GM23338 (cell line): ENCODE measurements at regions not wholly inside any gene's neighbourhood (a gene's known extent, or its start where the extent isn't known, plus 50 kb on each side); places are given as distances from the start of the nearest gene placed in this dataset.

Experiments
- ATAC-seq: fragments of 200-7000 bp; cut with Tn5 transposase; 3 replicates; pipeline ENCODE4 v1.9.1; 2020
- DNase-seq: peaks from one replicate; pipeline ENCODE4 v3.0.0-alpha.2; 2015; ENCODE audit warnings: low spot score
- H2AFZ ChIP-seq: fragments of 200-600 bp; sonication (generic); 2 replicates; pipeline ENCODE4 v1.8.0; 2016; ENCODE audit warnings: antibody characterized with exemption, mild to moderate bottlenecking, moderate library complexity
- H3F3A ChIP-seq: fragments of 200-600 bp; sonication (generic); replicated peaks from 2 replicates; pipeline ENCODE4 v1.8.0; 2017; ENCODE audit warnings: antibody characterized with exemption, mixed run types, low read depth
- H3K27ac ChIP-seq: fragments of 200-600 bp; sonication (generic); 2 replicates; pipeline ENCODE4 v1.6.1; 2016; ENCODE audit warnings: low read depth
- H3K27me3 ChIP-seq: fragments of 200-600 bp; sonication (generic); 2 replicates; pipeline ENCODE4 v1.8.0; 2016; ENCODE audit warnings: mild to moderate bottlenecking, mixed run types, moderate library complexity; ENCODE audit not compliant: insufficient read depth
- H3K36me3 ChIP-seq: fragments of 200-600 bp; sonication (generic); 2 replicates; pipeline ENCODE4 v1.8.0; 2016; ENCODE audit warnings: mild to moderate bottlenecking; ENCODE audit not compliant: insufficient read depth
- H3K4me1 ChIP-seq: fragments of 200-600 bp; sonication (generic); 2 replicates; pipeline ENCODE4 v1.8.0; 2016; ENCODE audit warnings: mild to moderate bottlenecking, moderate library complexity; ENCODE audit not compliant: insufficient read depth
- H3K4me2 ChIP-seq: fragments of 200-600 bp; sonication (generic); 2 replicates; pipeline ENCODE4 v1.7.1; 2017; ENCODE audit warnings: mixed run types
- H3K4me3 ChIP-seq: fragments of 200-600 bp; sonication (generic); 2 replicates; pipeline ENCODE4 v1.6.1; 2016; ENCODE audit warnings: mixed run types
- H3K79me2 ChIP-seq: fragments of 200-600 bp; sonication (generic); replicated peaks from 2 replicates; pipeline ENCODE4 v1.8.0; 2017; ENCODE audit warnings: mild to moderate bottlenecking; ENCODE audit not compliant: insufficient read depth
- H3K9me2 ChIP-seq: fragments of 200-600 bp; sonication (generic); 2 replicates; pipeline ENCODE4 v1.8.0; 2017; ENCODE audit not compliant: insufficient read depth
- H4K20me1 ChIP-seq: fragments of 200-600 bp; sonication (generic); replicated peaks from 2 replicates; pipeline ENCODE4 v1.8.0; 2017; ENCODE audit warnings: mild to moderate bottlenecking; ENCODE audit not compliant: insufficient read depth
- H3K27ac Mint-ChIP-seq: 2 replicates; pipeline ENCODE4 v1.8.0; 2020; ENCODE audit warnings: inconsistent platforms, mild to moderate bottlenecking, moderate library complexity, mixed read lengths
- H3K27me3 Mint-ChIP-seq: 3 replicates; pipeline ENCODE4 v1.8.0; 2022; ENCODE audit warnings: low read depth, mild to moderate bottlenecking, moderate library complexity, mixed read lengths, inconsistent platforms; ENCODE audit not compliant: insufficient read depth, poor library complexity
- H3K36me3 Mint-ChIP-seq: 3 replicates; pipeline ENCODE4 v1.8.0; 2021; ENCODE audit warnings: low read depth, mild to moderate bottlenecking, inconsistent platforms, moderate library complexity, mixed read lengths
- H3K4me1 Mint-ChIP-seq: 3 replicates; pipeline ENCODE4 v1.8.0; 2020; ENCODE audit warnings: mild to moderate bottlenecking, inconsistent platforms, mixed read lengths
- H3K4me3 Mint-ChIP-seq: 3 replicates; pipeline ENCODE4 v1.8.0; 2021; ENCODE audit warnings: moderate library complexity, mild to moderate bottlenecking, inconsistent platforms, mixed read lengths
- H3K9me3 Mint-ChIP-seq: 3 replicates; pipeline ENCODE4 v1.8.0; 2020; ENCODE audit warnings: moderate library complexity, mild to moderate bottlenecking, inconsistent platforms, mixed read lengths
- JUNB ChIP-seq: IDR thresholded peaks from one replicate; pipeline ENCODE4 v1.6.1; 2016; ENCODE audit warnings: antibody characterized with exemption; ENCODE audit not compliant: unreplicated experiment
- POLR2AphosphoS5 ChIP-seq: IDR thresholded peaks from 2 replicates; pipeline ENCODE4 v1.6.1; 2016; ENCODE audit warnings: antibody characterized with exemption, low read depth
- REST ChIP-seq: IDR thresholded peaks from one replicate; pipeline ENCODE4 v1.6.1; 2018; ENCODE audit warnings: antibody characterized with exemption; ENCODE audit not compliant: unreplicated experiment
- TF ChIP-seq, protein P1 (sequence below): fragments of 250-450 bp; sonication (Bioruptor Pico); IDR thresholded peaks from 2 replicates; pipeline ENCODE4 v1.5.0; 2020; ENCODE audit warnings: mild to moderate bottlenecking, moderate library complexity

DNA sequence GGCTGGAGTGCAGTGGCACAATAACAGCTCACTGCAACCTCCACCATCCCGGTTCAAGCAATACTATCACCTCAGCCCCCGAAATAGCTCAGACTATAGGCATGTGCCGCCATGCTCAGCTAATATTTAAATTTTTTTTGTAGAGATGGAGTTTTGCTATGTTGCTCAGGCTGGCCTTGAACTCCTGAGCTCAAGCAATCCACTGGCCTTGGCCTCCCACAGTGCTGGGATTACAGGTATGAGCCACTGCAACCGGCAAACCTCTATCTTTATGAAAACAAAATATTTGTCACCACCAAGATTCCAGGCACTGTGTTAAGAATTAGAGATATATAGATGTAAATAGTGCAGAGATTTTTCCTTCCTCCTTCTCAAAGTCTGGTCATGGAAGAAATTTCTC is 232.5 kb downstream of the ANKRD50 start (continued):
- TF ChIP-seq, protein P1, sequence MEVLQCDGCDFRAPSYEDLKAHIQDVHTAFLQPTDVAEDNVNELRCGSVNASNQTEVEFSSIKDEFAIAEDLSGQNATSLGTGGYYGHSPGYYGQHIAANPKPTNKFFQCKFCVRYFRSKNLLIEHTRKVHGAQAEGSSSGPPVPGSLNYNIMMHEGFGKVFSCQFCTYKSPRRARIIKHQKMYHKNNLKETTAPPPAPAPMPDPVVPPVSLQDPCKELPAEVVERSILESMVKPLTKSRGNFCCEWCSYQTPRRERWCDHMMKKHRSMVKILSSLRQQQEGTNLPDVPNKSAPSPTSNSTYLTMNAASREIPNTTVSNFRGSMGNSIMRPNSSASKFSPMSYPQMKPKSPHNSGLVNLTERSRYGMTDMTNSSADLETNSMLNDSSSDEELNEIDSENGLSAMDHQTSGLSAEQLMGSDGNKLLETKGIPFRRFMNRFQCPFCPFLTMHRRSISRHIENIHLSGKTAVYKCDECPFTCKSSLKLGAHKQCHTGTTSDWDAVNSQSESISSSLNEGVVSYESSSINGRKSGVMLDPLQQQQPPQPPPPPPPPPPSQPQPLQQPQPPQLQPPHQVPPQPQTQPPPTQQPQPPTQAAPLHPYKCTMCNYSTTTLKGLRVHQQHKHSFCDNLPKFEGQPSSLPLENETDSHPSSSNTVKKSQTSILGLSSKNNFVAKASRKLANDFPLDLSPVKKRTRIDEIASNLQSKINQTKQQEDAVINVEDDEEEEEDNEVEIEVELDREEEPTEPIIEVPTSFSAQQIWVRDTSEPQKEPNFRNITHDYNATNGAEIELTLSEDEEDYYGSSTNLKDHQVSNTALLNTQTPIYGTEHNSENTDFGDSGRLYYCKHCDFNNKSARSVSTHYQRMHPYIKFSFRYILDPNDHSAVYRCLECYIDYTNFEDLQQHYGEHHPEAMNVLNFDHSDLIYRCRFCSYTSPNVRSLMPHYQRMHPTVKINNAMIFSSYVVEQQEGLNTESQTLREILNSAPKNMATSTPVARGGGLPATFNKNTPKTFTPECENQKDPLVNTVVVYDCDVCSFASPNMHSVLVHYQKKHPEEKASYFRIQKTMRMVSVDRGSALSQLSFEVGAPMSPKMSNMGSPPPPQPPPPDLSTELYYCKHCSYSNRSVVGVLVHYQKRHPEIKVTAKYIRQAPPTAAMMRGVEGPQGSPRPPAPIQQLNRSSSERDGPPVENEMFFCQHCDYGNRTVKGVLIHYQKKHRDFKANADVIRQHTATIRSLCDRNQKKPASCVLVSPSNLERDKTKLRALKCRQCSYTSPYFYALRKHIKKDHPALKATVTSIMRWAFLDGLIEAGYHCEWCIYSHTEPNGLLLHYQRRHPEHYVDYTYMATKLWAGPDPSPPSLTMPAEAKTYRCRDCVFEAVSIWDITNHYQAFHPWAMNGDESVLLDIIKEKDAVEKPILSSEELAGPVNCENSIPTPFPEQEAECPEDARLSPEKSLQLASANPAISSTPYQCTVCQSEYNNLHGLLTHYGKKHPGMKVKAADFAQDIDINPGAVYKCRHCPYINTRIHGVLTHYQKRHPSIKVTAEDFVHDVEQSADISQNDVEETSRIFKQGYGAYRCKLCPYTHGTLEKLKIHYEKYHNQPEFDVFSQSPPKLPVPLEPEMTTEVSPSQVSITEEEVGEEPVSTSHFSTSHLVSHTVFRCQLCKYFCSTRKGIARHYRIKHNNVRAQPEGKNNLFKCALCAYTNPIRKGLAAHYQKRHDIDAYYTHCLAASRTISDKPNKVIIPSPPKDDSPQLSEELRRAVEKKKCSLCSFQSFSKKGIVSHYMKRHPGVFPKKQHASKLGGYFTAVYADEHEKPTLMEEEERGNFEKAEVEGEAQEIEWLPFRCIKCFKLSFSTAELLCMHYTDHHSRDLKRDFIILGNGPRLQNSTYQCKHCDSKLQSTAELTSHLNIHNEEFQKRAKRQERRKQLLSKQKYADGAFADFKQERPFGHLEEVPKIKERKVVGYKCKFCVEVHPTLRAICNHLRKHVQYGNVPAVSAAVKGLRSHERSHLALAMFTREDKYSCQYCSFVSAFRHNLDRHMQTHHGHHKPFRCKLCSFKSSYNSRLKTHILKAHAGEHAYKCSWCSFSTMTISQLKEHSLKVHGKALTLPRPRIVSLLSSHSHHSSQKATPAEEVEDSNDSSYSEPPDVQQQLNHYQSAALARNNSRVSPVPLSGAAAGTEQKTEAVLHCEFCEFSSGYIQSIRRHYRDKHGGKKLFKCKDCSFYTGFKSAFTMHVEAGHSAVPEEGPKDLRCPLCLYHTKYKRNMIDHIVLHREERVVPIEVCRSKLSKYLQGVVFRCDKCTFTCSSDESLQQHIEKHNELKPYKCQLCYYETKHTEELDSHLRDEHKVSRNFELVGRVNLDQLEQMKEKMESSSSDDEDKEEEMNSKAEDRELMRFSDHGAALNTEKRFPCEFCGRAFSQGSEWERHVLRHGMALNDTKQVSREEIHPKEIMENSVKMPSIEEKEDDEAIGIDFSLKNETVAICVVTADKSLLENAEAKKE (CRISPR knock-in tag) = no peak
- TF ChIP-seq JUNB = no peak

DNA sequence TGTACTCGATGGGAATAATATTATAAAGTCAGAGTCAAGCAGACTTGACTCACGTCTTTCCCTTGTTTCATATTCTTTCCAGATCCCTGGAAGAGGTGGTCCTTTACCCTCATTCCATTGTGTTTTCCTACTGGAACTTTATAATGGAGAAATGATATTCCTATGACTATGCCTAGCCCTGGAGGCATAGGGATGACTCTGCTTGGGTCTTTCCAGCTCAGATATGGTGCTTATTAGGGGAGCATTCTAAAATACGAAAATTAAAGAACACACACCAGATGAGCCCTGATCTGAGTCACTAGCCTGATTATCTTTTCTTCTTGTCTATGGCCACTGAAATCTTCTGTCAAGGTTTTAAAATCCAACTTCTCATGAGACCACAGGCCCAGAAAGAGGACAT is 231.4 kb downstream of the ANKRD50 start:
- Mint-ChIP-seq H3K4me1 (peaks cover 14% of the 10 kb centered on the region), H3K27ac (no peak overlapping the region), H3K9me3 (peaks cover 5% of the 10 kb centered on the region; the same call in 1 of the 3 replicates)

More for the DNA sequence above, 231.4 kb downstream of the ANKRD50 start:
- Mint-ChIP-seq H3K36me3 (peaks cover under 1% of the 10 kb centered on the region; the same call in 1 of the 3 replicates), H3K27me3 (peaks cover 1% of the 10 kb centered on the region), H3K4me3 (no peak overlapping the region)
- Histone ChIP-seq H3K4me1 (no peaks in the 10 kb centered on the region), H4K20me1 (no peaks in the 10 kb centered on the region), H3K4me2 (no peak overlapping the region), H3K36me3 (no peaks in the 10 kb centered on the region), H2AFZ (peak overlapping the region; percentile 19; the same call in 1 of the 2 replicates), H3K27ac (no peak overlapping the region), H3K4me3 (no peak overlapping the region), H3K9me2 (no peaks in the 10 kb centered on the region), H3F3A (no peaks in the 10 kb centered on the region), H3K27me3 (no peaks in the 10 kb centered on the region), H3K79me2 (no peaks in the 10 kb centered on the region)
- TF ChIP-seq REST = no peak
- TF ChIP-seq POLR2AphosphoS5 = no peak
- no peak for ATAC-seq
- no peak for DNase-seq
